GM19328 (cell line): ENCODE measurements at regions not wholly inside any gene's neighbourhood (a gene's known extent, or its start where the extent isn't known, plus 50 kb on each side); places are given as distances from the start of the nearest gene placed in this dataset.

Experiments
- ATAC-seq: cut with Tn5 transposase; IDR thresholded peaks from one replicate; pipeline ENCODE4 v1.9.1; 2021; ENCODE audit warnings: mild to moderate bottlenecking, moderate library complexity; ENCODE audit not compliant: unreplicated experiment

DNA sequence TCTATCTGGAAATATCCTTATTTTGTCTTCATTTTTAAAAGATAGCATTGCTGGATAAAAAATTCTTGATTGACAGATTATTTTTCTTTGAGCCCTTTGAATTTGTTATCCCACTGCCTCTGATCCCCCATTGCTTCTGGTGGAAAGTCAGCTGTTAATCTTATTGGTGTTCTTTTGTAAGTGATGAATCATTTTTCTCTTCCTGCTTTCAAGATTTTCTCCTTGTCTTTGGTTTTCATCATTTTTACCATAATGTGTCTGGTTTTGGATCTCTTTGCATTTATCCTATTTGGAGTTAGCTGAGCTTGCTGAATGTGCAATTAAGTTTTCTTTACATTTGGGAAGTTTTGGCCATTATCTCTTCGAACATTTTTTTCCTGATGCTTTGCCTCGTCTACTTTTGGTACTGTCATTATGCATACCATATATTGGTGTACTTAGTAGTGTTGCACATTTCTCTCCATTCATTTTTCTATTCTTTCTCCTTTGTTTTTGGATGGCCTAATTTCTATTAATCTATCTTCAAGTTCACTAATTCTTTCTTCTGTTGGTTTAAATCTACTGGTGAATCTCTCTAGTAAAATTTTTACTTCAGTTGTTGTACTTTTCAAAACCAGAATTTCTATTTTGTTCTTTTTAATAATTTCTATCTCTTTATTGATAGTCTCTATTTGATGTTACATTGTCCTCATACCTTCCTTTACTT is 440.0 kb upstream of the PROK2 start:
- no peak for ATAC-seq

DNA sequence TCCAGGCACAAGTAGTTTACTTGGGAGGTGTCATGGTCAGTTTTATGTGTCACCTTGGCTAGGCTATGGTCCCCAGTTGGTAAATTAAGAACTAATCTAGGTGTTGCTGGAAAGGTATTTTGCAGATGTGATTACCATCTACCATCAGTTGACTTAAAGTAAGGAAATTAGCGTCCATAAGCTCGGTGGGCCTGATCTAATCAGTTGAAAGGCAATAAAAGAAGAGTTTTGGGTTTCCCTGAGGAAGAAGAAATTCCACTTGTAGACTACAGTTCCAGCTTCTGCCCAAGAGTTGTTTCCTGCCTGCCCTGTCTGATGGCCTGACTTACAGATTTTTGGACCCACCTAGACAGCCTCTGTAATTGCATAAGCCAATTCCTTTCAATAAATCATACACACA is 438.7 kb upstream of the PROK2 start:
- no peak for ATAC-seq

DNA sequence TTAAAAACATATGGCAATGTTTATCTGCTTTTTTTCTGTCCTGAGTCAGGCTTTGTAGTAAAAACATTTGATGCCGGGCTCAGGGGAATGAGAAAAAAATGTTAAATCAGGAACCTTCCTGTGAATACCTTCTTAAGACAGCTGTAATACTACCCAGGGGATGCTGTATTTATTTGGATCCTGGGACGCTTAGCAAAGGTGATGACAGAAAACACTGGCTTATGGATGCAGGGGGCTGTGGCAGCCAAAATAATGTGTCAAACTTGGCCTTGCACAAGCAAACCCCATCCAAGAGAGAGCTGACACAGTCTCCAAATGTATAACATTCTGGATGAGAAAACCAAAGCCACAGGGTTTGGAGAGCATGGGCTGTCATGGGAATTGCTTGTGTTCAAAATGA is 438.2 kb upstream of the PROK2 start:
- ATAC-seq, result no peak

DNA sequence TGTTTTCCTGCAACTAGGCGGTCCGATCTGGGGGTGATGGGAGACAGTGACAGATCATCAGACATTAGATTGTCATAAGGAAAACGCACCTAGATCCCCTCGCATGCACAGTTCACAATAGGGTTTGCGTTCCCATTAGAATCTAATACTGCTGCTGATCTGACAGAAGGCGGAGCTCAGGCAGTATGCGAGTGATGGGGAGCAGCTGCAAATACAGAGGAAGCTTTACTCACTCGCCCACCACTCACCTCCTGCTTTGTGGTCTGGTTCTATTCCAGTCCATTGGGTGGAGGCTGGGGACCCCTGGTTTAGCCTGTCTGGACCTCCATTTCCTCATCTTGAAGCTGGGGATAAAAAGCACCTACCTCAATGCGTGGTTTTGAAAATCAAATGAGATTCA is 437.5 kb upstream of the PROK2 start:
- no peak for ATAC-seq

DNA sequence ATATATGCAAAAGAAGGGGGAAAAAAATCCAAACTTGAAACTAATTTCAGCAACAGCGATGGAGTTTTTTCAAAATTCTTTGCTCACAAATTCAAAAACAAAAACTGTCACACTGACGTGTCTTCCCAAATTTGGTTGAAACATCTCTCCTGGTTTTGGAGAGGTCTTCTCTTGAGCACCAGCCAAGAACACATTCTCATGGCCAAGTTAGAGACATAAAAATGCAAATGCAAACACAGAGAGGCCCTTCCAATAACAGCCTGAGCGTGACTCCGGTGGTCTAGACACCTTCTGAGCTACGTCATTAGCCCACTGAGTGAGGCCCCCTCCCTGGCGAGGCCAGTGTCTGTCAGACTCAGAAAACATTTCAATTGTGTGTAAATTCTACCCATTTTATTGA is 436.0 kb upstream of the PROK2 start:
- ATAC-seq, result no peak

DNA sequence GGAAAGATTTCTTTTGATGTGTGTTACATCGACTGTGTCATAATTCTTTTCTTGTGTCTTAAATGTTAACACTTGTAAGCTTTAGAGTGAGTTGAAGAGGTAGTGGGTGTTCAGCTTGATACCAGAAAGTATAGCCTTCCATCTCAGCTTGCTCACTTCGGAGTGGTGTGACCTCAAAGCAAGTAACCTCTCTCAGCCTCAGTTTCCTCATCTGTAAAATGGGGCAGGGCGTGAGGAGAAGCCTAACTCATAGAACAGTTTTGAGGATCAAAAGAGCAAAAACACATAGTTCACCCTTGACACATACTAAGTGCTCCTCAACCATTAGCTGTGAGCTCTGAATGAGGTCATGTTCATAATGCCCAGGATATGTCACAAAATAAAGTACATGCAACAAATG is 434.8 kb upstream of the PROK2 start:
- no peak for ATAC-seq

DNA sequence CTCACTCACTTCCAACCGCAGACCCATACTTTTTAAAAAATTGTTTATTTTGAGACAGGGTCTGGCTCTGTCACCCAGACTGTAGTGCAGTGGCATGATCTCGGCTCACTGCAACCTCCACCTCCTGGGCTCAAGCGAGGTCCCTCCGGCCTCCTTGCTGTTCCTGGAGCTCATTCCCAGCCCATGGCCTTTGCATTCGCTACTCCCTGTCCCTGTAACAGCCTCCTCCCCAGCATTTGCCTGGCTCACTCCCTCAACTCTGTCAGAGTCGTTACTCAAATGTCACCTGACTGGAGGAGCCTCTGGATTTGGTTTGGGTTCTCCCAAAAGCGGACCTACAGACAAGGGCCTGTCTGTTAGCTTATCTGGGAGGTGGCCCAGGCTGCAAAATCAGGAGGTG is 432.6 kb upstream of the PROK2 start:
- no peak for ATAC-seq

DNA sequence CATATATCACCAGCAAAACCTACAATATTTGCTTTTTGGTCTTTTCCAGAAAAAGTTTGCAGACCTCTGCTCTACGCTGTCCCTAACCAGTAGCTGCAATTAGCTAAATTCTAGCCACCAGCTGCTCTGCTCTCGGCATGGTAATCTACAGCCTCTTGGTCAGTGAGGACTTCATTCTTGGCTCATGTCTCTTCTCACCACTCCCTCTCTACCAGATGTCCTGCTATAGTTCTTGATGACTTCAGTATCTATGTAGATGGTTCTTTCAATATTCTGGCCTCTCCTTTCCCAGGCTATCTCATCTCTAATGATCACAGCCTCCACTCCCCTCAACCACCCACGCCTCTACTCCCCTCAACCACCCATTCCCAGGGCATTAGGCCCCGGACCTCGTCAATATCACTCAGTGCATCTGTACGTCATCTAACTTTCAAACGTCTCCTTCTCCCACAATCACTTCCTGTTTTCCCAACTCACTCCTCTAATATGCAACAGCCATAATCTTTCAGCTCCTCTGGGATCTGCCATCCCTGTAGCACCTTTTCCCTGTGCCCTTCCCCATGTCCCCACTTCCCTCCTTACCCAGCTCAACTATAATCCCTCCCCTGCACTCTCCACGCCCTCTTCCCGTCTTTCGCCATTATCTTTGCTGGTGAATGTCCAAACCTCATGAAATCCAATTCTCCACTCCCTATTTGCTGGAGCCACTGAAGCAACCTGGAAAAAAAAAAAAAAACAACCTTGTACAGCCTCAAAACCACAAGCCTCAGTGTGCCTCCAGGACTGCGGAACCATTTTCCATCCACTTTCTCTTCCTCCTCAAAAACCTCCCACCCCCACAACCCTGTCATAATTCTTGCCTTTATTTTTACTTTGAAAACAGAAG is 429.4 kb upstream of the PROK2 start:
- no peak for ATAC-seq

DNA sequence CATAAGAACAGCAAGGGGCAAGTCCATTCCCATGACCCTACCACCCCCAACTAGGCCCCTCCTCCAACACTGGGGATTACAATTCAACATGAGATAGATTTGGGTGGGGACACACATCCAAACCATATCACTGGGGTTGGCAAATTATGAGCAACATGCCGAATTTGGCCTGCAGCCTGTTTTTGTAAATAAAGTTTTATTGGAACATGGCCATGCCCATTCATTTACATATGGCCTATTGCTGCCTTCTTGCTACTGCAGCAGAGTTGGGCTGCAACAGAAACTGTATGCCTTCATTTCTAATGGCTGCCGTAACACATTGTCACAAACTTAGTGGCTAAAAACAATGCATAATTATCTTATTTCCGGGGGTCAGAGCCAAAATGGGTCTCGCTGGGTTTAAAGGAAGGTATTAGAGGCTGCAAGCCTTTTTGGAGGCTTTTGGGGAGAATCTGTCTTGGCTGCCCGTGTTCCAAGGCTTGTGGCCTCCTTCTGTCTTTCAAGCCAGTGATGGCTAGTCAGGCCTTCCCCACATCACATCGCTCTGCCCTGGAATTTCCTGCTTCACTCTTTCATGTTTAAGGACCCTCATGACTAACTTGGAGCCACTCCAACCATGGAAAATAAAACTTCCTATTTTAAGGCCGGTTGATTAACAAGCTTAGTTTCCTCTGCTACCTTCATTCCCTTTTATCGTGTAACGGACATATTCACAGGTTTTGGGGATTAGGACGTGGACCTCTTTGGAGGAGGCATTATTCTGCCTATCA is 428.5 kb upstream of the PROK2 start:
- ATAC-seq, result no peak

DNA sequence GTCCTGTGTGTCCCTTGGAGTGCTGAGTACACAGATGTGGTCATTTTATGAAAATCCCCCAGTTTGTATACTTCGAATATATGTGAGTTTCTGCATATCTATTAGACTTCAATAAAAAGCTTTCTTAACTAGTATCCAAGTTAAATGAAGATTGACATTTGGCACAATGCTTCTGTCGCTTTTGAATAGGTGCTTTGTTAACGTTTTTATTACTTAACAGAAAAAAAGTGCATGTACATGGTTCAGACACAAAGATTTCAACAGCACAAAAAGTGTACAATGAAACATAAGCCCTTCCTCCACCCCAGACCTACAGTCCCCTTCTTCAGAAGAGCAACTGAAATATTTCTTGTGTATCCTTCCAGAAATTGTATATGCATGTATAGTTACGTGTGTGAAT is 427.4 kb upstream of the PROK2 start:
- no peak for ATAC-seq

DNA sequence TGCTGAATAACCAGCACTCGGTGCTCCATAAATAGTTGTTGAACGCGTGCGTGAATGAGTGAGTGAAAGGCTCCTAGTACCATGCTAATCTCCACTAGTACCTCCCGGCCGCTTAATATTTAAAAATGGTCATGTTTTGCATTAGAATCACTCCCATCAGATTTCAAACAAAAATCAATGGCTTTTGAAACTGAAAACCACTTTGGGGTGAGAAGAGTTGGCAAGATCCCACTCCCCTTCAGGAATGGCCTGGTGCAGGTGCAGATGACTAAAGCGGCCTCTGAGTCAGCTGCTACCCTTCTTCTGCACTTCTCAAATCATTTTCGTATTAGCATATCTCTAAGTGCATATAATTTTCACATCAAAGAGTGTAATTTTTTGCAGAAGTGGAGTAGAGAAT is 425.3 kb upstream of the PROK2 start:
- ATAC-seq, result no peak

DNA sequence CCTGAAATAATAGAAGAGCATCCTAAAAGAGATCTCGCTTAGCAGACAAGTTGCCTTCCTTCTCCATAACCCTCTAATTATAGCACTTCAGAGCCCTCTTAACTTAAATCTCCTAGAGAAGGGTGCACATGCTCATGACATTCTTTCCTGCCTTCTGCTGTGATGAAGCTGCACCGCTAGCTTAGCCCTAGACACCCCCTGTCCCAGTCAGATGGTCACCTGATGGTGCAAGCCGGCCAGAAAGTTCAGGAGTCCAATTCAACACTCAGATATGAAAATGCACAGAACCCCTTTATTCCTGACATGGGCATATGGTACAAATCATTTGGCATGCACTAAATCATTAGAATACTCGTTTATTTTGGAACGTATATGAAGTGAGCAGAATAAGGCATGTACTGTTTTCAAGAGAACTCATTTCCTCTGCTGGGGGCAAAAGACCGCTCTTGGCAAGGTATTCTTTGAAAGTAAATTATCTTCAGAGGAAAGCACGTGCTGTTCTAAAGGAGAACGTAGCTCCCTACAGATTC is 420.4 kb upstream of the PROK2 start:
- no peak for ATAC-seq

DNA sequence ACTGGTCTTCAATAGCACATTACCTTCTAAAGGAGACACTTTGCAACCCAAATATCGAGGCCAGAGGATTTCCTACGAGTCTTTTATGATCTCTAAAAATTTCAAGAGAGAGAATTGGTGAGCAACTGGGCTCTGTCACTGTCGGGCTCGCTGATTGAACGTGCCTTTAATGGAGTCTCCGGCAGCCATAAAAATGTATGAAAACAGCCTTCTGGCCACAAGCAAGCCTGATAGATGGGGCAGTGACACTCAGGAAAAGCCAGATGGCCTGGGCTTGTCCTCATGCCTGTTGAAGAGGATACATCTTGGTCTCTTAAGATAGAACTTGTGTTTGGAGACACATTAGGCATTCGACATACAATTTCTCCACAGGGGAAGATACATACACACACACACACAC is 419.5 kb upstream of the PROK2 start:
- no peak for ATAC-seq

DNA sequence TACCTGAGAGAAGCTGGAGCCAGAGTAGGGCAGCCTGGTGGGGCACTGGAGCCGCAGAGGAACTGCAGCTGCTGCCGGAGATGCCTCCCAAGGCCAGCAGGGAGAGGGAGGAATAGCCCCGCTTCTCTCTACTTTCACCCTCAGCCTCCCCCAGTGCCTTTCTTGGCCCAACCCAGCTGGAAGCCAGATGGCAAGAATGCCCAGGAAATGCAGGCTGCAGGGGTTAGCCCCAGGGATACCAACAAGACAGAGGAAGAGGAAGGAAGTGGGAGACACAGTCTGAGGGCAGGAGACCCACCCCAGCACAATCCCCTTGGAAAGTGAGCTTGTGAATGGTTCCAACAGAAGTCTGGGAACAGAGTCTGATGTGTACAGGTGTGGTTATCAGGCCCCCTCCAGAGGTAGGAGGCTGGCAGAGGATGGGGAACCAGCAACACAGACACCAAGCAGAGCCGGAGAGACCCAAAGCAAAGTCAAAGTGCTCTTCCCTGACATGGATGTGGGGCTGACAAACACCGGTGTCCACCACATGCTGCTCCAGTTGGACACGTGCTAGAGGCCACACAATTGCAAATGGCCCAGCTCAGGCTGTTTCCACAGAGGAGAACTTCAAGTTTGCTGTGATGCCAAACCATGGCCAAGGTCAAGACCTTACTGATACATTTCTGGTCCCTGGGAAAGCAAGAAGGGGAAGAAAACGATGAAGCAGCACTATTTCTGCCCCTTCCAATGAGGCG is 418.8 kb upstream of the PROK2 start:
- ATAC-seq, result no peak

DNA sequence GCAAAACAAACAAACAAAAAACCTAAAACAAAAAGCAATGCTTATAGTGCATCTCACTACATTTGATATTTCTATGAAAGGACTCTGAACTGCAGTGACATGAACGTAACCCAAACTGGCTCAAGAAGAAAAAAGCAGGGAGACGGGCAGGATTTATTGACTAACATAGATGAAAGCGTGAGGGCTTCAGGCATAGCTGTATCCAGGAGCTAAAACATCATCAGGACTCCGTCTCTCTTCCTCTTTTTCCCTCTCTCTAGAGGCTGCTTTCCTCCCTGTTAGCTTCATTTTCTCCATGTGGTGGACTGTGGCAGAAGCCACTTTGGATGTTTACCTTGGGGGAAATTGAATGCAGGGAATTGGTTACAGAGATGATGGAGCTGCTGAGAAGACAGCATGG is 418.2 kb upstream of the PROK2 start:
- no peak for ATAC-seq

DNA sequence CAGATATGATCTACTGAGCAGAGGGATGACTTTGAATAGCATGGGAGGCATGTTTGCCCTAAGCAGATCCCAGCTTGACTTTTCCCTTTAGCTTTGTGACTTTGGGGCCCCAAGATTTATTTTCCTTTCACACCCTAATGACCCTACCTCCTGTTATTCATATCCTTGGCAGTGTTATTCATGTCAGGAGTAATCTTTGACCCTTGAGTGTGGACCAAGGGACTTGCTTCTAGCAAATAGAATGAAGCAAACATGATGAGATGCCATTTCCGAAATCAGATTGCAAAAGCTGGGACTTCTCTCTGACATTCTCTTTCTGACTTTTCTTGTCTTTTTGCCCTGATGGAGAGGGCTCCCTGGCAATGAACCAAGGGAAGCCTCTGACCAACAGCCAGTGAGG is 415.4 kb upstream of the PROK2 start:
- ATAC-seq, result no peak

DNA sequence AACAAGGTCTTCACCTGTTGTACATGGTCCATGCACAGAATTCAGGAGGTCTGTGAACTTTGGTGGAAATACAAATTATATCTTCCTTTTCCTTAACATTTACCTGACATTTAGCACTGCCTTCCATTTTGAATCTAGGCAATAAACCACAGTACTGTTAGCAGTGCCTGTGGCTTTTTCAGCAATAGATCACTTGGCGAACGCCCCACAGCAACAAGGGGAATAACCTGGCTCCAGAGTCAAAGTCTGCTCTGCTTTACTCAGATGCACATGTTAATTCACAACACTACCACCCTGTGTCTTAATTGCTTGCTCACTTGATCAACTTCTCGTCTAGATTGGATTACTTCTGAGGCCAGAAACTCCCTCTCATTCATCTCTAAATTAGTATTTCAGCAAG is 414.6 kb upstream of the PROK2 start:
- no peak for ATAC-seq

DNA sequence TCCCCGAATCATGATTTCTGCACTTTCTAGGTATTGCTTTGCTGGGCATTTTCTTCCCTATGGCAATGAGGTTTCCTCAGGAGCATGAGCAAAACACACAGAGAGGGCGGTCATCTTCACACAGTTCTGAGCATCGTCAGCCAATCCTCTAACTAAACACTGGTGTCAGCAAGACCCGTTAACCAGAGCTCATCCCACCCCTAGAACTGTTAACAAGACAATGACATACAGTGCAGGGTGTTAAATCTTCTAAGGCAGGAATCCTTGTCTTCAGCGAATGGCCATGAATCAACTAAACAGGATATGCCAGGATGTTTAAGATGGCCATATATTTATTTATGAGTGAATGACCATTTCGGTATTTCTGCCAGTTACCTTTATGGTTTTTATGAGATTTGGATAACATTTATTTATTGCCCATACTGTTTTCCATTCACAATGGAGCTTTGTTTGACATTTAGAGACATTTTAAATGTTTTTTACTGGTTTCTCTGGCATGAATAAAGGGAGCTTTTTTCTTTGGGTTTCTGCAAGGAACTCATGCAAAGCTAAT is 411.5 kb upstream of the PROK2 start:
- ATAC-seq, result no peak

DNA sequence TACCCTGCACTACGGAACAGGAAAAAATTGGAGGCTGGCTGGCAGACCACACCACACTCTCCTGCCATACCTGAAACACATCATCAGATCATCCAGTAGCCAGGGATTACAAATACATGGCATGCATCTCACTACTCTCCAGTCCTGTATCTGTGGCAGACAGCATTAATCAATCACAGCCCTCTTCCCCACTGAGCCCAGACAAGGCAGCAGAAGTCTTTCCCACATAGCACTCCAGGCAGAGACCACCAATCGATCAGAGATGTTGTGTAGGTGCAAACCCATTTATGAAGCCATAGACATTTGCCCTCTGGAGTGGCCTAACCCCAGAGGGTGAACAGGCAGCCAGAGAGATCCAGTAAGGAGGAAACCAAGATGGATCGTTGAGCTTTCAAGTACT is 410.9 kb upstream of the PROK2 start:
- no peak for ATAC-seq

DNA sequence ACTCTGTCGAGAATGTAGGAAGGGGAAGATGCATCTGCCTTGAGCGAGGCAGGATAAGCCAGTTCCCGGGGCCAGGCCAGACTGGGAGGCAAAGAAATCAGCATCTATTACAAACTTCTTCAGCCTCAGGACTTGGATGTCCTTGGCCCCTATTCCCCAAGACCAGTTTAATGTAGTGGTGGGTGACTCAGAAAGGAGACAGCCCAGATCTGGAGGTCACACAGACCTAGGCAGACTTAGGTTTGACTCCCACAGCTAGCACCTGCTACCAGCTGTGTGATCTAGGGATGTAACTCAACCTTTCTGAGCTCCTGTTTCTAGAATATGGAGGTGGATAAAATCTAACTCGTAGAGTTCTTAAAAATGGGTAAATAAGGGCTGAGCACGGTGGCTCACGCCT is 409.5 kb upstream of the PROK2 start:
- no peak for ATAC-seq
